H1 (cell line): ENCODE measurements at regions not wholly inside any gene's neighbourhood (a gene's known extent, or its start where the extent isn't known, plus 50 kb on each side); places are given as distances from the start of the nearest gene placed in this dataset.

Source experiments
- EP300 ChIP-seq, 2 experiments: IDR thresholded peaks; 1 replicate in 1 of 2; 2 replicates in 1 of 2; pipeline ENCODE4 v1.6.1; 2011 to 2012; ENCODE audit warnings: low read depth in 2 of 2, low read length in 2 of 2, mild to moderate bottlenecking in 2 of 2, borderline replicate concordance in 1 of 2, inconsistent platforms in 1 of 2, moderate library complexity in 1 of 2
- EZH2 ChIP-seq: fragments of 200-600 bp; sonication (generic); IDR thresholded peaks from 2 replicates; pipeline ENCODE4 v1.7.1; 2012; ENCODE audit warnings: low read depth, mild to moderate bottlenecking, moderate library complexity, low read length, inconsistent platforms; ENCODE audit not compliant: severe bottlenecking
- GTF2F1 ChIP-seq: IDR thresholded peaks from 2 replicates; pipeline ENCODE4 v1.6.1; 2012; ENCODE audit warnings: low read depth, low read length, improper control_type of control experiment, borderline replicate concordance
- MAFK ChIP-seq: IDR thresholded peaks from 2 replicates; pipeline ENCODE4 v1.6.1; 2012; ENCODE audit warnings: low read depth, mild to moderate bottlenecking, improper control_type of control experiment, low read length
- PHF8 ChIP-seq: fragments of 200-600 bp; sonication (generic); conservative IDR thresholded peaks from 2 replicates; pipeline ENCODE4 v1.7.1; 2012; ENCODE audit warnings: low read depth, mild to moderate bottlenecking, inconsistent platforms, low read length, moderate library complexity
- POLR2AphosphoS5 ChIP-seq: IDR thresholded peaks from 2 replicates; pipeline ENCODE4 v1.6.1; 2011; ENCODE audit warnings: low read depth, low read length
- SIN3A ChIP-seq, 2 experiments: IDR thresholded peaks in 1 of 2; conservative IDR thresholded peaks in 1 of 2; 2 replicates each; pipeline ENCODE4 v1.6.1; 2011 to 2012; ENCODE audit warnings: low read length in 2 of 2, improper control_type of control experiment in 1 of 2, low read depth in 1 of 2, mild to moderate bottlenecking in 1 of 2

GRCh38 chr9:119544492-119544891, 175.3 kb upstream of the BRINP1 start (continued):
- TF ChIP-seq SIN3A (conservative IDR thresholded peaks at IDR 0.05 in 1 of 2, IDR thresholded peaks at IDR 0.05 in 1 of 2; ENCODE audit: low read depth in 1 of 2, low read length in 2 of 2) (no peak), POLR2AphosphoS5 (no peak), GTF2F1 (no peak), EZH2 (no peak), PHF8 (no peak), EP300 (IDR thresholded peaks at IDR 0.05; ENCODE audit: borderline replicate concordance in 1 of 2, low read depth in 2 of 2, low read length in 2 of 2) (no peak), MAFK (no peak)
